Hepatocyte (in vitro differentiated cells): ENCODE measurements at regions not wholly inside any gene's neighbourhood (a gene's known extent, or its start where the extent isn't known, plus 50 kb on each side); places are given as distances from the start of the nearest gene placed in this dataset.

Source experiments
- DNase-seq: peaks from one replicate; pipeline ENCODE4 v3.0.0-alpha.2; 2016; ENCODE audit warnings: low spot score
- H2AFZ ChIP-seq: fragments of 200-600 bp; sonication (generic); 2 replicates; pipeline ENCODE4 v1.6.0; 2016; ENCODE audit warnings: antibody characterized with exemption, mild to moderate bottlenecking
- H3K27ac ChIP-seq: fragments of 200-600 bp; sonication (generic); 2 replicates; pipeline ENCODE4 v1.5.1; 2016; ENCODE audit warnings: mild to moderate bottlenecking
- H3K27me3 ChIP-seq: fragments of 200-600 bp; sonication (generic); 2 replicates; pipeline ENCODE4 v1.6.1; 2016
- H3K36me3 ChIP-seq: fragments of 200-600 bp; sonication (generic); replicated peaks from 2 replicates; pipeline ENCODE4 v1.5.1; 2016; ENCODE audit warnings: low read depth; ENCODE audit not compliant: insufficient read depth
- H3K4me1 ChIP-seq: fragments of 200-600 bp; sonication (generic); 2 replicates; pipeline ENCODE4 v1.5.1; 2016; ENCODE audit warnings: mild to moderate bottlenecking, moderate library complexity; ENCODE audit not compliant: insufficient read depth
- H3K4me2 ChIP-seq: fragments of 200-600 bp; sonication (generic); 2 replicates; pipeline ENCODE4 v1.6.0; 2016
- H3K4me3 ChIP-seq: fragments of 200-600 bp; sonication (generic); 2 replicates; pipeline ENCODE4 v1.5.1; 2016; ENCODE audit warnings: mild to moderate bottlenecking
- H3K79me2 ChIP-seq: fragments of 200-600 bp; sonication (generic); 2 replicates; pipeline ENCODE4 v1.6.0; 2017; ENCODE audit warnings: mild to moderate bottlenecking
- H3K9me2 ChIP-seq: fragments of 200-600 bp; sonication (generic); replicated peaks from 2 replicates; pipeline ENCODE4 v1.6.0; 2017; ENCODE audit warnings: mild to moderate bottlenecking; ENCODE audit not compliant: insufficient read depth
- H3K9me3 ChIP-seq: fragments of 200-600 bp; sonication (generic); 2 replicates; pipeline ENCODE4 v1.5.1; 2016; ENCODE audit warnings: low read depth, mild to moderate bottlenecking
- H4K20me1 ChIP-seq: fragments of 200-600 bp; sonication (generic); 2 replicates; pipeline ENCODE4 v1.6.0; 2016; ENCODE audit warnings: mild to moderate bottlenecking; ENCODE audit not compliant: insufficient read depth, poor library complexity, severe bottlenecking
- EZH2 ChIP-seq: fragments of 200-600 bp; sonication (generic); IDR thresholded peaks from 2 replicates; pipeline ENCODE4 v1.6.1; 2016; ENCODE audit warnings: antibody characterized with exemption, mild to moderate bottlenecking, borderline replicate concordance
- EZH2phosphoT487 ChIP-seq: fragments of 200-600 bp; sonication (generic); IDR thresholded peaks from one replicate; pipeline ENCODE4 v1.6.1; 2018; ENCODE audit warnings: antibody characterized with exemption, mild to moderate bottlenecking, low read depth, moderate library complexity; ENCODE audit not compliant: unreplicated experiment, severe bottlenecking
- WGBS: methylation state at CpG from one replicate; pipeline ENCODE4 v1.1.6; 2016; ENCODE audit warnings: low lambda C conversion rate; ENCODE audit errors: missing lambda C conversion rate; 5-methylcytosine and 5-hydroxymethylcytosine counted together
- TF ChIP-seq, protein P1 (sequence below): fragments of 200-600 bp; sonication (generic); IDR thresholded peaks from 2 replicates; pipeline ENCODE4 v1.5.1; 2016; ENCODE audit warnings: antibody characterized with exemption, mild to moderate bottlenecking; ENCODE audit not compliant: poor library complexity

DNA sequence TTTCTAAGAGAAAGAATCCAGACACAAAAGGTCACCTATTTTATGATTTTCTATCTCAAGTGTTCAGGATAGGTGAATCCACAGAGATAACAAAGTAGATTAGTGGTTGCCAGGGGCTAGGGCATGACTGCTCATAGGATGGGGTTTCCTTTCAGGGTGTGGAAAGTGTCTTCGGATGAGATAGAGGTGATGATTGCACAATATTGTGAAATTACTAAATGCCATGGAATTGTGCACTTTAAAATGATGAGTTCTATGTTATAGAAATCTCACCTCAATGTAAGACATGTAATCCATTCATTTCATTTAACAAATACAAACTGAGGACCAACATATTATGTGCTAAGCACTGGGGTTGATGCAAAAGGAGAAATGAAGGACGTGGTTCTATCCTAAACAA is 76.4 kb upstream of the GALNT17 start:
- Histone ChIP-seq H3K9me2 (no peaks in the 10 kb centered on the region), H2AFZ (no peak overlapping the region), H3K36me3 (no peaks in the 10 kb centered on the region)

DNA sequence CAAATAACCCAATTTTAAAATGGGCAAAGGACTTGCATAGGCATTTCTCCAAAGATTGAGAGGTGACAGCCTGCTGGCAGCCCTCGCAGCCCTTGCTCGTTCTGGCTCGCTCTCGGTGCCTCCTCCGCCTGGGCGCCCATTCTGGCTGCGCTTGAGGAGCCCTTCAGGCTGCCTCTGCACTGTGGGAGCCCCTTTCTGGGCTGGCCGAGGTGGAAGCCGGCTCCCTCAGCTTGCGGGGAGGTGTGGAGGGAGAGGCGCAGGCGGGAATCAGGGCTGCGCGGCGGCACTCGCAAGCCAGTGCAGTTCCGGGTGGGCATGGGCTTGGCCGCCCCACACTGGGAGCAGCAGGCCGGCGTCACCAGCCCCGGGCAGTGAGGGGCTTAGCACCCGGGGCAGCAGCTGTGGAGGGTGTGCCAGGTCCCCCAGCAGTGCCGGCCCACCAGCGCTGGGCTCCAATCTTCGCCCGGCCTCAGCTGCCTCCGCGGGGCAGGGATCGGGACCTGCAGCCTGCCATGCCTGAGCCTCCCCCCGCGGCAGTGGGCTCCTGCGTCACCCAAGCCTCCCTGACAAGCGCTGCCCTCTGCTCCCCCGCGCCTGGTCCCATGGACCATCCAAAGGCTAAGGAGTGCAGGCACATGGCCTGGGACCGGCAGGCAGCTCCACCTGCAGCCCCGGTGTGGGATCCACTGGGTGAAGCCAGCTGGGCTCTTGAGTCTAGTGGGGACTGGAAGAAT is 54.0 kb upstream of the GALNT17 start:
- WGBS: 96% methylated on average over 33 of the region's 37 CpGs
- Histone ChIP-seq H3K27me3 (no peaks in the 10 kb centered on the region), H3K36me3 (no peaks in the 10 kb centered on the region), H3K4me1 (no peaks in the 10 kb centered on the region), H3K79me2 (no peaks in the 10 kb centered on the region), H3K27ac (no peak overlapping the region), H3K4me2 (no peak overlapping the region), H2AFZ (no peak overlapping the region), H3K9me2 (no peaks in the 10 kb centered on the region), H3K9me3 (no peaks in the 10 kb centered on the region), H4K20me1 (no peaks in the 10 kb centered on the region), H3K4me3 (no peak overlapping the region)
- no peak for DNase-seq
- no peak for TF ChIP-seq EZH2phosphoT487
- TF ChIP-seq, protein P1, sequence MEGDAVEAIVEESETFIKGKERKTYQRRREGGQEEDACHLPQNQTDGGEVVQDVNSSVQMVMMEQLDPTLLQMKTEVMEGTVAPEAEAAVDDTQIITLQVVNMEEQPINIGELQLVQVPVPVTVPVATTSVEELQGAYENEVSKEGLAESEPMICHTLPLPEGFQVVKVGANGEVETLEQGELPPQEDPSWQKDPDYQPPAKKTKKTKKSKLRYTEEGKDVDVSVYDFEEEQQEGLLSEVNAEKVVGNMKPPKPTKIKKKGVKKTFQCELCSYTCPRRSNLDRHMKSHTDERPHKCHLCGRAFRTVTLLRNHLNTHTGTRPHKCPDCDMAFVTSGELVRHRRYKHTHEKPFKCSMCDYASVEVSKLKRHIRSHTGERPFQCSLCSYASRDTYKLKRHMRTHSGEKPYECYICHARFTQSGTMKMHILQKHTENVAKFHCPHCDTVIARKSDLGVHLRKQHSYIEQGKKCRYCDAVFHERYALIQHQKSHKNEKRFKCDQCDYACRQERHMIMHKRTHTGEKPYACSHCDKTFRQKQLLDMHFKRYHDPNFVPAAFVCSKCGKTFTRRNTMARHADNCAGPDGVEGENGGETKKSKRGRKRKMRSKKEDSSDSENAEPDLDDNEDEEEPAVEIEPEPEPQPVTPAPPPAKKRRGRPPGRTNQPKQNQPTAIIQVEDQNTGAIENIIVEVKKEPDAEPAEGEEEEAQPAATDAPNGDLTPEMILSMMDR: no peak
- no peak for TF ChIP-seq EZH2

More for the DNA sequence above, 76.4 kb upstream of the GALNT17 start:
- H4K20me1 ChIP-seq: no peaks in the 10 kb centered on the region
- DNase-seq: no peak
- no peaks in the 10 kb centered on the region for H3K79me2 ChIP-seq
- no peaks in the 10 kb centered on the region for H3K4me1 ChIP-seq
- H3K27me3 ChIP-seq: no peaks in the 10 kb centered on the region
- no peak overlapping the region for H3K4me2 ChIP-seq
- no peak overlapping the region for H3K4me3 ChIP-seq
- H3K9me3 ChIP-seq: no peaks in the 10 kb centered on the region
- H3K27ac ChIP-seq: no peak overlapping the region
- 90% methylated on average over 2 of the region's 2 CpGs for WGBS
- TF ChIP-seq, protein P1: no peak
- TF ChIP-seq EZH2phosphoT487 (no peak), EZH2 (no peak)
